ENCODE measurements at regions not wholly inside any gene's neighbourhood (a gene's known extent, or its start where the extent isn't known, plus 50 kb on each side); places are given as distances from the start of the nearest gene placed in this dataset.

DNA sequence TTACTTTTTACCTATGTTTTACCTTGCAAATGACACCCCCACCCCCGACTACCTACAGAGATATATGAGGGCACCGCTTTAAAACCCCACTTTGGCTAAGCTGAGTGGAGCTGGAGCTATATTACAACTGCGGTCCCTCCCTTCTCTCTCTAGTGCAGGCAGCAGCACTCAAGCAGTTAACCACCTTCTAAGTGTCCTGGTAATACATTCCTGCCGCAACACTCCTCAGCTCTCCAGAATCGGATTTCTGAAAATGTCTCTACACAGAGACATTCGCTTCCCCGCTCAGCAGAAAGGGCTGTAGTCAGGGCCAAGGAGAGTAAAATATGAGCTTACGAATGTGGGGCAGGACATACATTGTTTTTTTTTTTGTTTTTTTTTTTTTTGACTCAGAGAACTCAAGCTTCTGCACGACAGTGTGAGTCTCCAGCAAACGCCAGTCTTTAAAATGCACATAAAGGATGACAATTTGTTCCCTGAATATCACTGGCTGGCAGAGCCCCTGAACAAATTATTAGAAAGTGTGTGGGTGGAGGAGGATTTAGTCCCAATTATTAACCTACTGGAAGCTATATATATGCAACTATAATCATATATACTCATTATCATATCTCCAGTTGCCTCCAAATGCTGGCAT, 287.0 kb upstream of the TET2 start:
- no peak for DNase-seq (ENCODE audit: low read depth)
- no peak overlapping the region for H3K4me3 ChIP-seq (ENCODE audit: low read depth, low read length)
- TF ChIP-seq, protein P1, sequence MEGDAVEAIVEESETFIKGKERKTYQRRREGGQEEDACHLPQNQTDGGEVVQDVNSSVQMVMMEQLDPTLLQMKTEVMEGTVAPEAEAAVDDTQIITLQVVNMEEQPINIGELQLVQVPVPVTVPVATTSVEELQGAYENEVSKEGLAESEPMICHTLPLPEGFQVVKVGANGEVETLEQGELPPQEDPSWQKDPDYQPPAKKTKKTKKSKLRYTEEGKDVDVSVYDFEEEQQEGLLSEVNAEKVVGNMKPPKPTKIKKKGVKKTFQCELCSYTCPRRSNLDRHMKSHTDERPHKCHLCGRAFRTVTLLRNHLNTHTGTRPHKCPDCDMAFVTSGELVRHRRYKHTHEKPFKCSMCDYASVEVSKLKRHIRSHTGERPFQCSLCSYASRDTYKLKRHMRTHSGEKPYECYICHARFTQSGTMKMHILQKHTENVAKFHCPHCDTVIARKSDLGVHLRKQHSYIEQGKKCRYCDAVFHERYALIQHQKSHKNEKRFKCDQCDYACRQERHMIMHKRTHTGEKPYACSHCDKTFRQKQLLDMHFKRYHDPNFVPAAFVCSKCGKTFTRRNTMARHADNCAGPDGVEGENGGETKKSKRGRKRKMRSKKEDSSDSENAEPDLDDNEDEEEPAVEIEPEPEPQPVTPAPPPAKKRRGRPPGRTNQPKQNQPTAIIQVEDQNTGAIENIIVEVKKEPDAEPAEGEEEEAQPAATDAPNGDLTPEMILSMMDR (IDR thresholded peaks at IDR 0.05; ENCODE audit: insufficient read depth, low read depth, low read length, missing control alignments) = no peak

DNA sequence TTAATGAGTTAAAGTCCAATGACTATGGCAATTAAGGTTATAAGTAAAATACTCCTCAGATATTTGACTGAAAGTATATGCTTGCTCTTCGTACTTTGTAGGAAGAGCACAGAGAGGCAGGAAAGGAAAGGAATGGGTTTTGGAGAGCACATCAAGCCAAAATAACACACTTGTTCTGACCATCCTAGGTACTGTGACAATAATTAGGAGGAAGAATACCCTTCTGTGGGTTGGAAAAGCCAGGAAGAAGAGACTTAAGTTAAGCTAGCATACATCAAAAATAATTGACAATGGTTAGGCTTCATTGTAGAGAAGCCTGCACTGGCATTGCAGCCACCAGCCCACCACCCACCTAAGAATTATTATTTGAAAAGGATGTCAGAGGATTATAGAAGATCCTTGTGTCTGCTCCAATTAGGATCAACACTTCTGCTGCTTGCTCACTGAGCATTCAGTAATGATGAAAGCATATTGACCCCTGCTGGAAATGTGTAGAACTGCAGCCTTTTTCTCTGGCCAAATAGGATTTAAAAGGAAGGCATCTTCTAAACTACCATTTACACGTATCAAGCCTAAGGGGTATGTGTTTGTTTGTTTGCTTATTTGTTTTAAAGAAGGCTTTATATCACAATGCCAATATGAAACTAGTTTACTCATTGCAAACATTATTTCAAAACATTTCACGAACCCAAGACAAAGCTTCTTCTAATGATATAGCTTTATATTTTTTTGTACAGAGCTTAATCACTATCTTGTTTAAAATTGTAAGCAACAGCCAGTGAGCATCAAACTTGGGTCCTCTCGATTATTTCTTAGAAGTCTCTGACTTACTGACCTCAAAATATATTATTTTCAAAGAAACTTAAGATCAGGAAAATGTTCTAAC, 286.2 kb upstream of the TET2 start:
- DNase-seq (ENCODE audit: low read depth) = peak; percentile 87

DNA sequence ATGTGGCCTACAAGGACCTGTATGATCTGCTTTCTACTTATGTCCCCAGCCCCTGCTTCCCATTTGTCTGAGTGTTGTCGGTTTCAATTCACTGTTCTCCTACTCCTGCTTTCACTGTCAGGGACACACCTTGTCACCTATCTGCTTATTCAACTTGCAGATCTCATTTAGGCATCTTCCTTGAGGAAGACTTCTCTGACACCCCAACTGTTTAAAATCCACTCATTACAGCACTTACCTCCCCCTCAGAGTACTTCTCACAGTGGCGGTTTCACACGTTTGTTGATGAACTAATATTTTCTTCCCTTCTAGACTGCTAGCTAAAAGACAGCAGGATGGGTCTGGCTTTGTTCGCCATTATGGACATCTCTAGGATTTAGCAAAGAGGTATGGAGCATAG, 279.9 kb upstream of the TET2 start:
- no peak overlapping the region for H3K4me3 ChIP-seq (ENCODE audit: low read depth, low read length)
- DNase-seq (ENCODE audit: low read depth) = no peak
- TF ChIP-seq, protein P1 (IDR thresholded peaks at IDR 0.05; ENCODE audit: insufficient read depth, low read depth, low read length, missing control alignments) = no peak

More for the DNA sequence above, 286.2 kb upstream of the TET2 start:
- TF ChIP-seq, protein P1 (IDR thresholded peaks at IDR 0.05; ENCODE audit: insufficient read depth, low read depth, low read length, missing control alignments) = peak; percentile 79
- H3K4me3 ChIP-seq (ENCODE audit: low read depth, low read length) = no peak overlapping the region

DNA sequence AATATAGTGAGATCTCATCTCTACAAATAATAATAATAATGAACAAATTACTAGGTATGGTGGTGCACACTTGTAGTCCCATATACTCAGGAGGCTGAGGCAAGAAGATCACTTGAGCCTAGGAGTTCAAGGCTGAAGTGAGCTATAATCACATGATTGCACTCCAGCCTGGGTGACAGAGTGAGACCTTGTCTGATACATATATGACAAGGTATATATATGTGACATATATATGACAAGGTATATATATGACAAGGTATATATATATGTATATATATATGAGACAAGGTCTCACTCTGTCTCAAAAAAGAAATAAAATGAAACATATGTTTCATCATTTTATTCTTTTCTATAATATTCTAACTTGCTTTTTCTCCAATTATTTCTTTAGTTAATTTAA, 278.1 kb upstream of the TET2 start:
- TF ChIP-seq, protein P1 (IDR thresholded peaks at IDR 0.05; ENCODE audit: insufficient read depth, low read depth, low read length, missing control alignments) = no peak
- peak; percentile 25 for DNase-seq (ENCODE audit: low read depth)
- no peak overlapping the region for H3K4me3 ChIP-seq (ENCODE audit: low read depth, low read length)

DNA sequence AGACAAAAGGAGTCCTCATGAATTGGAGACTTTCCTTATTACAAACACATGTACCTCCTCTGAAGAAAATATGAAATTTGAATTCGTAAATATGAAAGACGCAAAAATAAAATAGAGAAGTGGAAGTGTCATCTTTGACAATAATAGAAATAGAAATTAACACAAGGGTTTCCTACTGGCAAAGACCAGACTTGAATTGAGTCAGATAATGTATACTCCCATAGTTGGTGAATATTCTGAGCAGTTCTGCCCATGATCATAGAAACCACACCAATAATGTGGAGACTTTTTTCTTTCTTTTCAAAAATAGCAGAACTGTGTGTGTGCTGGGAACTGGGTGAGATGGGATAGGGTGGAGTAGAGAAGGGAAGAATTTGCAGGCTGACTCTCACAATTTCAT, 277.7 kb upstream of the TET2 start:
- TF ChIP-seq, protein P1 (IDR thresholded peaks at IDR 0.05; ENCODE audit: insufficient read depth, low read depth, low read length, missing control alignments) = no peak
- peak; percentile 77 for DNase-seq (ENCODE audit: low read depth)
- H3K4me3 ChIP-seq (ENCODE audit: low read depth, low read length) = no peak overlapping the region

DNA sequence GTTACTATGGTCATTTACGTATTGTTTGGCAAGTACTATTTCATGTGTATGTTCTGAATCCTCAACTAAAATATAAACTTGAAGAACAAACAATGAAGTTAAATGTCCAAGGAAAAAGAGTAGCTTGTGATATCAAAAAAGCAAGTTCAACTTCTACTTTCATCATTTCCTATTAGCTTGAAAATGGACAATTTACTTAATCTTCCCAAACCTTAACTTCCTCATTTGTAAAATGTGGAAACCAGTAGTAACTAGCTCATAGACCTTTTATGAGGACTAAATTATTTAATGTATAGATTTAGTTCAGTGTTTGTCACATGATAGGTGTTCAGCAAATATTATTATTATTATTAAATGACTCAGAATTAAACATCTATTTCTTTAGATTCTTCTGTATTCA, 276.8 kb upstream of the TET2 start:
- H3K4me3 ChIP-seq (ENCODE audit: low read depth, low read length) = no peak overlapping the region
- TF ChIP-seq, protein P1 (IDR thresholded peaks at IDR 0.05; ENCODE audit: insufficient read depth, low read depth, low read length, missing control alignments) = no peak
- DNase-seq (ENCODE audit: low read depth) = no peak

Measured in GM12865 (cell line).